ENCODE measurements at regions not wholly inside any gene's neighbourhood (a gene's known extent, or its start where the extent isn't known, plus 50 kb on each side); places are given as distances from the start of the nearest gene placed in this dataset.
"Not testable (repeated sequence)": the region's sequence is repeated elsewhere in the genome, so short reads cannot be mapped to it uniquely, and the experiment has no call there.

GRCh38 chrX:13378562-13379518 is 59.0 kb upstream of the ATXN3L start:
- H3K9me3 ChIP-seq, H3K27me3 ChIP-seq, DNase-seq, H3K4me3 ChIP-seq, H3K36me3 ChIP-seq: not testable (repeated sequence)

- H3K36me3 ChIP-seq = no peaks in the 10 kb centered on the region
- DNase-seq = peak; percentile 49
- H3K4me3 ChIP-seq = no peak overlapping the region
- no peaks in the 10 kb centered on the region for H3K9me3 ChIP-seq
- H3K27me3 ChIP-seq = no peaks in the 10 kb centered on the region
Observed at GRCh38 chrX:13377550-13377934, 57.7 kb upstream of the ATXN3L start.

- peak; percentile 78 for DNase-seq
- Histone ChIP-seq H3K36me3 (no peaks in the 10 kb centered on the region), H3K27me3 (no peaks in the 10 kb centered on the region), H3K4me3 (no peak overlapping the region), H3K9me3 (no peaks in the 10 kb centered on the region)
Observed at GRCh38 chrX:13376857-13377549, 57.1 kb upstream of the ATXN3L start.

GRCh38 chrX:13375596-13375995 is 55.7 kb upstream of the ATXN3L start:
- not testable (repeated sequence) for H3K9me3 ChIP-seq, H3K27me3 ChIP-seq, H3K36me3 ChIP-seq, DNase-seq, H3K4me3 ChIP-seq

- Histone ChIP-seq H3K9me3 (no peaks in the 10 kb centered on the region), H3K36me3 (no peaks in the 10 kb centered on the region), H3K27me3 (no peaks in the 10 kb centered on the region), H3K4me3 (no peak overlapping the region)
- no peak for DNase-seq
Observed at GRCh38 chrX:13374364-13374763, 54.5 kb upstream of the ATXN3L start.

GRCh38 chrX:13373431-13374187 is 53.8 kb upstream of the ATXN3L start:
- no peaks in the 10 kb centered on the region for H3K9me3 ChIP-seq
- H3K36me3 ChIP-seq = no peaks in the 10 kb centered on the region
- no peak overlapping the region for H3K4me3 ChIP-seq
- DNase-seq = peak; percentile 27
- no peaks in the 10 kb centered on the region for H3K27me3 ChIP-seq

GRCh38 chrX:13373027-13373426 is 53.2 kb upstream of the ATXN3L start:
- H3K36me3 ChIP-seq = no peaks in the 10 kb centered on the region
- no peak overlapping the region for H3K4me3 ChIP-seq
- DNase-seq = no peak
- no peaks in the 10 kb centered on the region for H3K27me3 ChIP-seq
- no peaks in the 10 kb centered on the region for H3K9me3 ChIP-seq

GRCh38 chrX:13372203-13372980 is 52.5 kb upstream of the ATXN3L start:
- H3K27me3 ChIP-seq = no peaks in the 10 kb centered on the region
- H3K4me3 ChIP-seq = no peak overlapping the region
- H3K36me3 ChIP-seq = no peaks in the 10 kb centered on the region
- H3K9me3 ChIP-seq = no peaks in the 10 kb centered on the region
- DNase-seq = no peak

GRCh38 chrX:13371186-13371585 is 51.3 kb upstream of the ATXN3L start:
- H3K9me3 ChIP-seq = no peaks in the 10 kb centered on the region
- no peak for DNase-seq
- H3K27me3 ChIP-seq = no peaks in the 10 kb centered on the region
- H3K4me3 ChIP-seq = no peak overlapping the region
- H3K36me3 ChIP-seq = no peaks in the 10 kb centered on the region

- Histone ChIP-seq H3K4me3 (no peak overlapping the region), H3K9me3 (no peaks in the 10 kb centered on the region), H3K36me3 (no peaks in the 10 kb centered on the region), H3K27me3 (no peaks in the 10 kb centered on the region)
- no peak for DNase-seq
Observed at GRCh38 chrX:13370713-13371112, 50.9 kb upstream of the ATXN3L start.

All from MG63 (cell line).